Dermis microvascular lymphatic vessel endothelial cell (primary cell): ENCODE measurements at regions not wholly inside any gene's neighbourhood (a gene's known extent, or its start where the extent isn't known, plus 50 kb on each side); places are given as distances from the start of the nearest gene placed in this dataset.

Experiments used
- DNase-seq, 2 donors: peaks; one replicate each; pipeline versions ENCODE4 v3.0.0 to v3.0.0-alpha.2; 2010; ENCODE audit warnings: low read depth in 2 of 2

- no peak for DNase-seq
Measured at GRCh38 chr10:57880446-57881227, 387.1 kb downstream of the IPMK start.

DNA sequence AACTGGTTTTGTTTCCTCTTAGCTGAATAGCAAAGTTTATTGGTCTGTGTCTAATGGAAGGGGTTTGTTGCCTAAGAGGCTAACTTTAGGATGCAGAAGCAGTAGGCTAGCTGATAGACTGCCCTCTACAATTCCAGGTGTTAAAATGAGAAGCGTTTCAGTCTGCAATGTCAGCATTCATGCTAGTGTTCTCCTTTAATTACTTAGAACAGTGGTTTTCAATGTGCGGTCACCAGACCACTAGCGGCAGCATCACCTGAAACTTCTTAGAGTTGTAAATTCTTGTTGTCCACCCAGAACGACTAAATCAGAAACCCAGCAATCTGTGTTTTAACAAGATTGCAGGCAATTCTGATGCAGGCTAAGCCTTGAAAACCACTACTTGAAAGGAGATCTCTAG, 392.9 kb downstream of the IPMK start:
- DNase-seq, result no peak

DNA sequence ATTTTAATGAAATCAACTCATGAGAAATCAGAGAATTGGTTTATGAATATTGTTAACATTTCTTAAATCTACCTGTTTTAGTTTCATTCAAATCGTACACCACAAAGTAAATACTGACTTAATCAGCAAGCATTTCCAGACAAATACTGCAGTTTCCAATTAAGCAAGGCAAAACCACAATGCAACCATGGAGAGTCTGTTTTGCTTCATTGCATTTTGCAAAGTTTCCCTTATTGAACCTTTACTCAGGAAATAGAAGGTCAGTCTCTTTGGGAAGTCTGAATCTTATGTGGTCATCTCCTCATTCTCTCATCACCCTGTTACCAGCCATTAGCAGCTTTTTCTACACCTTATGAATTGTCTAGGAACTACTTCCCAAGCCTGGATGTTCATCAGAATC, 400.5 kb downstream of the IPMK start:
- no peak for DNase-seq

- no peak for DNase-seq
Measured at GRCh38 chr10:57864765-57865680, 402.7 kb downstream of the IPMK start.

GRCh38 chr10:57849691-57850357, 417.9 kb downstream of the IPMK start:
- DNase-seq, result no peak

- no peak for DNase-seq
Measured at GRCh38 chr10:57846307-57847065, 421.2 kb downstream of the IPMK start.

DNA sequence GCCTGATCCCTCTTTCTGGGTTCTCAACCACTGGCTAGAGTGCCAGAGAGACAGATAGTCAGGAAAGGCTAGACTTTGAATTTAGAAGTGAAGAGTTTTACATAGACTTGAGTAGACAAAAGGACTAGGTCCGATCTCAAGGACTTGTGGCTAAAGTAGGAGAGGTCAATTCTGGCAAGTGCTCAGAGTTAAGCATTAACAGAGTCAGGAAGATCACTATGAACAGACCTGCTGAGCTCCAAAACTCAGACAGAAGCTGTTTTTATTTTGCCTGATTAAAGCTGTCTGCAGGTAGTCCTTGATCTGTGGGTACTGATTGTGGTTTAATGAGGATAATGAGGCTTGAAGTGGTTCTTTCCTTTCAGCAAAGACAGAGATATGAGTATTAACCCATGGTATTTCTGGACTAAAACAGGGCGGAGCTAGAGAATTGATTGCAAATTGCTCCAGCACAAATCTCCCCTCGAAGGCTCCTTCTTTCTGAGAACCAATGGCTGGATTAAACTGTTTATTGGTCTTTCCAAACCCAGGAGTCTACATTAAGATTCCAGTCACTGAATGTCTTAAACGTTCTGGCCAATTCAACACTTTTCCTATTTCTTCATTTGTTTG, 423.2 kb downstream of the IPMK start:
- DNase-seq, result no peak

GRCh38 chr10:57830877-57831560, 436.7 kb downstream of the IPMK start:
- DNase-seq, result no peak

DNA sequence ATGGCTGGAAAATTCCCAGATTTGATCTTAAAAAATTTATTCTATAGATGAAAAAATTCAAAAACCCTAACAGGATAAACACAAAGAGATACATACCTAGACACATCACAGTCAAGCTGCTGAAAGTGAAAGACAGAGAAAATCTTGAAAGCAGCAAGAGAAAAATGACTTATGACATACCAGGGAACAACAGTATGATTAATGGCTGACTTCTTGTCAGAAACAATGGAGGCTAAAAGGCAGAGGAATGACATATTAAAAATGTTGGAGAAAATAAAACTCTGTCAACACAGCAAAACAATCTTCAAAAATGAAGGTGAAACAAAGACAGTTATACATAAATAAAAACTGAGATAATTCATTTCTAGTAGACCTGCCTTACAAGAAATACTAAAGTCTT, 442.7 kb downstream of the IPMK start:
- DNase-seq, result no peak

GRCh38 chr10:57823398-57823797, 444.3 kb downstream of the IPMK start:
- DNase-seq, result no peak

DNA sequence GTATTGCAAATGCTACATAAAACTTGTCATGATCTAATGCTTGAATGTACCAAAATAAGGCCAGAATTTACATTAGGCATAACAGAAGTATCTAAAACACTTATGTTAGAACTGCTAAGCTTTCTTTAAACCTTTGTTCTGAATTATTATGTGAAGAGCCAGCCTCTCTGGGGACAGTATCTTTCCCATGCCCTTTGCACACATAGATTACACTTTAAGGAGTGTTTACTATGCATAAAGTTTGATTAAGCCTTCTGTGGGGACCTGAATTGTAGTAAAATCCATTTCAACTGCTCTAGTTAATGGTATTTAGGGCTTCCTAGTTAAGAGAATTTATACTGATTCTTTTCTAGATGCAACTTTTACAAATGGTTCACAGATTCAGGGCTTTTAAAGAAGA, 444.7 kb downstream of the IPMK start:
- DNase-seq, result no peak

GRCh38 chr10:57818522-57818921, 449.2 kb downstream of the IPMK start:
- no peak for DNase-seq

GRCh38 chr10:57817741-57818140, 450.0 kb downstream of the IPMK start:
- DNase-seq, result no peak

DNA sequence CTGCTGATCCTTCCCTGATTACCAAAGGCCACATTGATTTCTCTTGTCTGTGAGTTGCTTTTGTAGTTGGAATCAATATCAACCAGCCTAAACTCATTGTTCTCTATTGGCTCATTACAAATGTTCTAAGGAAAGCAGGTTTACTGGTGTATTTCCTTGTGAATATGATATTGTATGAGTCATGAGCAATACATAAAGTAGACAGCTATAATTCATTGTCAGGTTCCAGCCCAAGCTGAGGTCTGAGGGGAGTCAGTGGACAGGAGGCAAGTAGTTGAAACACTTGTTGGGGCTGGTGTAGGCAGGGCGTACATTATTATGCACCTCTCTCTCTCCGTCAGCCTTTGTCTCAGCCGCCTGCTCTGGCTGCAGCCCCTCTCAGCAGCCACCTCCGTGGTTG, 451.7 kb downstream of the IPMK start:
- DNase-seq, result no peak

- DNase-seq, result no peak
Measured at GRCh38 chr10:57809961-57810360, 457.7 kb downstream of the IPMK start.

DNA sequence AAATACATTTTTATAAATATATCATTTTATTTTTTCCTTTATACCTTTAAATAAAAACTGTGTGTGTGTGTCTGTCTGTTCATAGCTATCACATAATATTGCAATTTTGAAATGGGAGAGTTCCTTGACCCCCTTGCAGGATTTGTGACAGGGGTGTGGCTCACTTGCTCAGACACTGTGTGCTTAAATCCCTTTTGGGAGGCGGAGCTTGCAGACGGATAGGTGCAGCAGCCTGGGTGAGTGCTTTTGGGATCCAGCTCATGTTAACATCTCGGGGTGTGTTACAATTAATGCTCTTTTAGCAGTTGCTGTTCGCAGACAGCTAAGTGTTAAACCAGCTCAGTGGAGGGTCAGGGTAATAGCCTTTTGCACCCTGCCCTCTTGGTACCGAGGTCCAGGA, 459.8 kb downstream of the IPMK start:
- DNase-seq, result no peak

GRCh38 chr10:57806675-57807074, 461.0 kb downstream of the IPMK start:
- DNase-seq, result no peak

DNA sequence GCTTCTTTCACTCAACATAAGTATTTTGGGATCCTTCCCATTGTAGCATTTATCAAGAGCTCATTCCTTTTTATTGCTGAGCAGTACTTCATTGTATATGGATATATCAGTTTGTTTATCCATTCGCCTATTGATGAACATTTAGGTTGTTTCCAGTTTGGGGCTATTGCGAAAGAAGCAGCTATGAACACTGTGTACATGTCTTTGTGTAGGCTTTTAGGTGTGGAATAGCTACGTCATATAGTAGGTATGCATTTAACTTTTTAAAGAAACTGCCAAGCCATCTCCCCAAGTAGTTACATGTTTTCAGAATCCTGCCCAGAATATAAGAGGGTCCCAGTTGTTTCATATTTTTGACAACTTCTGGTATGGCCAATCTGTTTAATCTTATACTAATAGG, 468.1 kb downstream of the IPMK start:
- no peak for DNase-seq

DNA sequence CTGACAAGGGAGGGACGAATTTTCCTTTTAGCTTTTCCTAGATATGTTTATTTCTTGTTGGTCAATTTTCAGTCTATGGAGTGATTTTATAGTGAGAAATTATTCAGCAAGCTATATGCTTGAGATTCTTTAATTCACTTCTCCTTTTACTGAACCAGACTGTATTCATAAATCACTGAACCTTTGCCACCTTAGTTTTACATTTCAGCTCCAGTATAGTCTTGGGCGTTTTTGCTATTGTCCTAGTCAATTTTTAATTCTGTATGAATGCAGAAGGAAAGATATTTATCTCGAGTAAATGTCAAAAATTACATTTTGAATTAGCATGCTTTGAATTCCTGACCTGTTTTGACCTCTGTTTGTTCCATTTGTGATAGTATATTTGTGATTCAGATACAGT, 468.9 kb downstream of the IPMK start:
- DNase-seq, result no peak

- no peak for DNase-seq
Measured at GRCh38 chr10:57791546-57791945, 476.1 kb downstream of the IPMK start.
